ENCODE measurements at regions not wholly inside any gene's neighbourhood (a gene's known extent, or its start where the extent isn't known, plus 50 kb on each side); places are given as distances from the start of the nearest gene placed in this dataset.

GRCh38 chr18:29174891-29175290 is 998.0 kb upstream of the CDH2 start:
- no peak for TF ChIP-seq CTCF (conservative IDR thresholded peaks at IDR 0.05 in 1 of 2, IDR thresholded peaks at IDR 0.05 in 1 of 2; ENCODE audit: extremely low read depth in 1 of 2, insufficient read depth in 1 of 2, low read depth in 1 of 2, low read length in 2 of 2)
- TF ChIP-seq EZH2 (IDR thresholded peaks at IDR 0.05; ENCODE audit: borderline replicate concordance, low read length): no peak

Measured in mammary epithelial cell (primary cell).